IMR-90 (cell line): ENCODE measurements at regions not wholly inside any gene's neighbourhood (a gene's known extent, or its start where the extent isn't known, plus 50 kb on each side); places are given as distances from the start of the nearest gene placed in this dataset.
A peak's percentile ranks its signal among the peaks of the same experiment; 100 is the strongest.

ENCODE experiments used
- ATAC-seq: fragments of 200-7000 bp; cut with Tn5 transposase; 2 replicates; pipeline ENCODE4 v1.9.1; 2020; ENCODE audit warnings: low read depth, mild to moderate bottlenecking, moderate library complexity
- BruUV-seq: library from RNA; stranded (reverse); fragments of 400-500 nt; replicated peaks from 2 replicates; lab custom pipeline; 2021; lab: Mats Ljungman, UMichigan
- CTCF ChIA-PET: fragments of 300-600 bp; formaldehyde crosslinking; extraction: SDS; loops from one replicate; lab custom pipeline; 2021; ENCODE audit warnings: antibody characterized with exemption; lab: Yijun Ruan, JAX
- POLR2A ChIA-PET: fragments of 300-600 bp; sonication (Branson Sonifier 250); formaldehyde crosslinking; loops from one replicate; lab custom pipeline; 2022; ENCODE audit warnings: antibody characterized with exemption; ENCODE audit not compliant: unreplicated experiment; lab: Charles Lee
- DNase-seq: peaks from one replicate; pipeline ENCODE4 v3.0.0; 2013
- H2AFZ ChIP-seq: replicated peaks from 2 replicates; pipeline ENCODE3; 2013; ENCODE audit warnings: low read length, mild to moderate bottlenecking; ENCODE audit not compliant: poor library complexity
- H2AK5ac ChIP-seq: 2 replicates; pipeline ENCODE4 v1.6.1; 2013; ENCODE audit warnings: low read depth, low read length, inconsistent platforms
- H2AK9ac ChIP-seq: replicated peaks from 2 replicates; pipeline ENCODE3; 2013; ENCODE audit warnings: mild to moderate bottlenecking, low read depth, low read length, moderate library complexity; ENCODE audit not compliant: poor library complexity
- H2BK120ac ChIP-seq: 2 replicates; pipeline ENCODE4 v1.6.1; 2013; ENCODE audit warnings: low read depth, low read length, inconsistent platforms
- H2BK15ac ChIP-seq: 3 replicates; pipeline ENCODE4 v1.6.1; 2013; ENCODE audit warnings: low read depth, low read length, inconsistent platforms
- H2BK20ac ChIP-seq: 2 replicates; pipeline ENCODE4 v1.6.1; 2013; ENCODE audit warnings: low read depth, mild to moderate bottlenecking, inconsistent platforms, low read length, moderate library complexity
- H2BK5ac ChIP-seq: 2 replicates; pipeline ENCODE4 v1.6.1; 2013; ENCODE audit warnings: mild to moderate bottlenecking, low read depth, low read length, inconsistent platforms; ENCODE audit not compliant: poor library complexity, severe bottlenecking
- H3K14ac ChIP-seq: replicated peaks from 2 replicates; pipeline ENCODE4 v1.6.1; 2013; ENCODE audit warnings: low read depth, low read length, inconsistent platforms
- H3K18ac ChIP-seq: 2 replicates; pipeline ENCODE4 v1.6.1; 2013; ENCODE audit warnings: low read depth, low read length, control low read depth
- H3K23ac ChIP-seq: 2 replicates; pipeline ENCODE4 v1.6.1; 2013; ENCODE audit warnings: low read depth, low read length, inconsistent platforms
- H3K27ac ChIP-seq: 2 replicates; pipeline ENCODE4 v1.5.1; 2013; ENCODE audit warnings: mild to moderate bottlenecking, control low read depth, low read length; ENCODE audit not compliant: insufficient read depth
- H3K27me3 ChIP-seq: 2 replicates; pipeline ENCODE4 v1.6.1; 2013; ENCODE audit warnings: low read length; ENCODE audit not compliant: control insufficient read depth, insufficient read depth
- H3K36me3 ChIP-seq: 2 replicates; pipeline ENCODE4 v1.6.1; 2013; ENCODE audit warnings: low read length, mixed read lengths; ENCODE audit not compliant: control insufficient read depth, insufficient read depth
- H3K4ac ChIP-seq: 2 replicates; pipeline ENCODE4 v1.6.1; 2013; ENCODE audit warnings: low read depth, low read length, inconsistent platforms
- H3K4me1 ChIP-seq: 2 replicates; pipeline ENCODE4 v1.6.1; 2013; ENCODE audit warnings: low read length, mixed read lengths; ENCODE audit not compliant: control insufficient read depth, insufficient read depth
- H3K4me2 ChIP-seq: 2 replicates; pipeline ENCODE4 v1.6.1; 2013; ENCODE audit warnings: low read depth, mild to moderate bottlenecking, control low read depth, low read length, moderate library complexity
- H3K4me3 ChIP-seq: 2 replicates; pipeline ENCODE4 v1.5.1; 2013; ENCODE audit warnings: low read depth, mild to moderate bottlenecking, control low read depth, low read length, moderate library complexity; ENCODE audit not compliant: insufficient read depth
- H3K56ac ChIP-seq: 2 replicates; pipeline ENCODE4 v1.6.1; 2013; ENCODE audit warnings: low read length, inconsistent platforms; ENCODE audit not compliant: insufficient read depth; ENCODE audit errors: extremely low read depth
- H3K79me1 ChIP-seq, 2 experiments: 2 replicates each; pipeline ENCODE4 v1.6.1; 2013; ENCODE audit warnings: low read length in 2 of 2, inconsistent platforms in 1 of 2, low read depth in 1 of 2
- H3K9ac ChIP-seq: 2 replicates; pipeline ENCODE4 v1.6.1; 2013; ENCODE audit warnings: low read depth, low read length, control low read depth
- H3K9me1 ChIP-seq: 2 replicates; pipeline ENCODE4 v1.6.1; 2013; ENCODE audit warnings: low read length, inconsistent platforms; ENCODE audit not compliant: insufficient read depth
- H3K9me3 ChIP-seq: 2 replicates; pipeline ENCODE4 v1.6.1; 2013; ENCODE audit warnings: low read length; ENCODE audit not compliant: control insufficient read depth, insufficient read depth
- H4K20me1 ChIP-seq: 2 replicates; pipeline ENCODE4 v1.6.1; 2013; ENCODE audit warnings: low read length, inconsistent platforms; ENCODE audit not compliant: insufficient read depth
- H4K5ac ChIP-seq: 2 replicates; pipeline ENCODE4 v1.6.1; 2013; ENCODE audit warnings: mild to moderate bottlenecking, low read depth, low read length, control low read depth
- H4K8ac ChIP-seq, 2 experiments: 2 replicates each; pipeline ENCODE4 v1.6.1; 2013; ENCODE audit warnings: low read depth in 2 of 2, low read length in 2 of 2, control low read depth in 1 of 2, inconsistent platforms in 1 of 2
- H4K91ac ChIP-seq: 2 replicates; pipeline ENCODE4 v1.6.1; 2013; ENCODE audit warnings: low read depth, low read length, inconsistent platforms; ENCODE audit not compliant: insufficient read depth
- BHLHE40 ChIP-seq: fragments of 150-350 bp; IDR thresholded peaks from 2 replicates; pipeline ENCODE4 v1.6.1; 2016; ENCODE audit warnings: mild to moderate bottlenecking, low read depth, low read length
- CEBPB ChIP-seq: IDR thresholded peaks from 2 replicates; pipeline ENCODE4 v1.6.1; 2012; ENCODE audit warnings: low read depth, low read length, improper control_type of control experiment
- CHD1 ChIP-seq: IDR thresholded peaks from 2 replicates; pipeline ENCODE4 v1.6.1; 2012; ENCODE audit warnings: low read depth, low read length, improper control_type of control experiment
- CTCF ChIP-seq: conservative IDR thresholded peaks from 2 replicates; pipeline ENCODE4 v1.5.1; 2012; ENCODE audit warnings: mild to moderate bottlenecking, low read depth, low read length, improper control_type of control experiment
- FOS ChIP-seq: fragments of 150-350 bp; IDR thresholded peaks from 2 replicates; pipeline ENCODE4 v1.6.1; 2016; ENCODE audit warnings: low read depth, low read length
- MAFK ChIP-seq: IDR thresholded peaks from 2 replicates; pipeline ENCODE4 v1.6.1; 2012; ENCODE audit warnings: low read depth, low read length, improper control_type of control experiment
- MAZ ChIP-seq: IDR thresholded peaks from 2 replicates; pipeline ENCODE4 v1.6.1; 2012; ENCODE audit warnings: low read depth, mild to moderate bottlenecking, low read length, improper control_type of control experiment, moderate library complexity, borderline replicate concordance
- MXI1 ChIP-seq: IDR thresholded peaks from 2 replicates; pipeline ENCODE4 v1.6.1; 2012; ENCODE audit warnings: low read depth, mild to moderate bottlenecking, low read length, moderate library complexity, borderline replicate concordance
- NFE2L2 ChIP-seq: fragments of 150-350 bp; IDR thresholded peaks from 2 replicates; pipeline ENCODE4 v1.6.1; 2016; ENCODE audit warnings: low read depth, mild to moderate bottlenecking, low read length
- POLR2A ChIP-seq: IDR thresholded peaks from 2 replicates; pipeline ENCODE4 v1.6.1; 2012; ENCODE audit warnings: mild to moderate bottlenecking, low read depth, low read length
- RAD21 ChIP-seq: IDR thresholded peaks from 2 replicates; pipeline ENCODE4 v1.6.1; 2012; ENCODE audit warnings: low read length, improper control_type of control experiment
- RCOR1 ChIP-seq: IDR thresholded peaks from 2 replicates; pipeline ENCODE4 v1.6.1; 2012; ENCODE audit warnings: mild to moderate bottlenecking, low read length, improper control_type of control experiment; ENCODE audit not compliant: insufficient replicate concordance
- RFX5 ChIP-seq: IDR thresholded peaks from 2 replicates; pipeline ENCODE4 v1.8.0; 2012; ENCODE audit warnings: low read depth, mild to moderate bottlenecking, low read length, moderate library complexity
- SMC3 ChIP-seq: fragments of 150-350 bp; IDR thresholded peaks from 2 replicates; pipeline ENCODE4 v1.6.1; 2016; ENCODE audit warnings: low read depth, mild to moderate bottlenecking, antibody characterized with exemption, low read length, moderate library complexity
- WGBS, 2 experiments: methylation state at CpG; one replicate each; pipeline versions ENCODE4 v1.1.5 to v1.1.7; 2013; ENCODE audit warnings: missing lambda C conversion rate in 2 of 2; ENCODE audit not compliant: insufficient read length in 1 of 2; ENCODE audit errors: extremely low coverage in 2 of 2; 5-methylcytosine and 5-hydroxymethylcytosine counted together
- dilution Hi-C: fragments of 300-500 bp; cut with HindIII; formaldehyde crosslinking; loops from one replicate; pipeline ENCODE4 v1.14.3; 2018; ENCODE audit warnings: low sequenced_read_pairs; ENCODE audit not compliant: unreplicated experiment
- in situ Hi-C: fragments of 300-500 bp; cut with MboI; formaldehyde crosslinking; loops from 3 replicates; pipeline ENCODE4 v1.14.3; 2019; ENCODE audit warnings: low sequenced_read_pairs, inconsistent platforms, mixed read lengths
- intact Hi-C: fragments of 100-400 bp; cut with micrococcal nuclease; formaldehyde crosslinking; loops from 2 replicates; pipeline ENCODE4 v1.10.0; 2022
- TF ChIP-seq, protein P1 (sequence below): fragments of 150-350 bp; IDR thresholded peaks from 2 replicates; pipeline ENCODE4 v1.6.1; 2017; ENCODE audit warnings: mild to moderate bottlenecking, antibody characterized with exemption, low read length, low read depth
- TF ChIP-seq, protein P2 (sequence below): fragments of 150-350 bp; IDR thresholded peaks from 2 replicates; pipeline ENCODE4 v1.6.1; 2016; ENCODE audit warnings: low read depth, mild to moderate bottlenecking, low read length, moderate library complexity, borderline replicate concordance

DNA sequence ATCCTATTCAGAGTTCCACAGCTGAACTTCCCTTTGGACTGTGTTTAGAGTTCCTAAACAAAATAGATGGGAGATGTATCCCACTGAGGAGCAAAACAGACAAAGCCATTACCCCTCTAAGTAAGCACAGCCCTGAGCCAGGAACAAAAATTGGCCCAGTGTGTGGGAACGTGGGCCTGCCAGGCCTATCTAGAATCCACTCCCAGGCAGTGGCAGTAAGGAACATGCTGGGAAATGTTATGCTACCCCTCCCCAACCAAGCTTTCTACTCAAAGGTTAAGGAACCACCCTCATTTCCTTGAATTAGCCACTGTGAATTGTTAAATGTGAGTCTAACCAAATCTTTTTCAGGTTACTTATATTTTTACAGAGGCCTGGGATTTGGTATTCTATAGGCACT is 405.1 kb upstream of the PTGER4 start:
- Histone ChIP-seq H3K4me1 (peaks cover 8% of the 10 kb centered on the region; the same call in 1 of the 2 replicates), H3K4ac (peak overlapping the region; percentile 42), H4K91ac (peak overlapping the region; percentile 48; the same call in 1 of the 2 replicates), H3K9me1 (peaks cover 8% of the 10 kb centered on the region; the same call in 1 of the 2 replicates), H2BK20ac (peak overlapping the region; percentile 66), H3K56ac (no peak overlapping the region), H3K4me2 (no peak overlapping the region), H3K79me1 (no peaks in the 10 kb centered on the region), H3K23ac (0 out of 2 replicates have a peak overlapping the region, but pooled peaks have one; percentile 0), H3K4me3 (no peak overlapping the region), H4K5ac (peak overlapping the region; percentile 32; the same call in 1 of the 2 replicates), H2BK5ac (peak overlapping the region; percentile 17), H3K9ac (no peak overlapping the region), H3K18ac (peak overlapping the region; percentile 77; the same call in 1 of the 2 replicates), H2AK5ac (no peak overlapping the region), H2BK15ac (0 out of 3 replicates have a peak overlapping the region, but pooled peaks have one; percentile 49), H3K14ac (peak overlapping the region; percentile 58), H2BK120ac (peak overlapping the region; percentile 80), H2AK9ac (no peak overlapping the region), H3K9me3 (no peaks in the 10 kb centered on the region), H3K36me3 (no peaks in the 10 kb centered on the region), H4K20me1 (no peaks in the 10 kb centered on the region), H4K8ac (peak overlapping the region in 1 of 2 experiments; percentile 37; a peak in 2 of 4 replicates), H2AFZ (no peak overlapping the region), H3K27me3 (no peaks in the 10 kb centered on the region), H3K27ac (no peak overlapping the region)
- DNase-seq (no peak), ATAC-seq (no peak)
- in situ Hi-C loops (no loop called here), intact Hi-C loops (no loop called here), dilution Hi-C loops (no loop called here)
- no TSS peak for BruUV-seq
- CTCF ChIA-PET, result interaction anchor here (0.6 kb wide), 1 partner anchor 403 kb away, joined by 3 read pairs; no protein-coding TSS in a partner anchor
- TF ChIP-seq CEBPB (no peak), BHLHE40 (no peak), POLR2A (no peak), MAFK (no peak), CHD1 (no peak), RCOR1 (no peak), FOS (no peak), NFE2L2 (no peak), MAZ (no peak), RAD21 (no peak), RFX5 (no peak), MXI1 (no peak), SMC3 (no peak), CTCF (no peak)
- TF ChIP-seq, protein P1, sequence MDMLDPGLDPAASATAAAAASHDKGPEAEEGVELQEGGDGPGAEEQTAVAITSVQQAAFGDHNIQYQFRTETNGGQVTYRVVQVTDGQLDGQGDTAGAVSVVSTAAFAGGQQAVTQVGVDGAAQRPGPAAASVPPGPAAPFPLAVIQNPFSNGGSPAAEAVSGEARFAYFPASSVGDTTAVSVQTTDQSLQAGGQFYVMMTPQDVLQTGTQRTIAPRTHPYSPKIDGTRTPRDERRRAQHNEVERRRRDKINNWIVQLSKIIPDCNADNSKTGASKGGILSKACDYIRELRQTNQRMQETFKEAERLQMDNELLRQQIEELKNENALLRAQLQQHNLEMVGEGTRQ, result no peak
- TF ChIP-seq, protein P2, sequence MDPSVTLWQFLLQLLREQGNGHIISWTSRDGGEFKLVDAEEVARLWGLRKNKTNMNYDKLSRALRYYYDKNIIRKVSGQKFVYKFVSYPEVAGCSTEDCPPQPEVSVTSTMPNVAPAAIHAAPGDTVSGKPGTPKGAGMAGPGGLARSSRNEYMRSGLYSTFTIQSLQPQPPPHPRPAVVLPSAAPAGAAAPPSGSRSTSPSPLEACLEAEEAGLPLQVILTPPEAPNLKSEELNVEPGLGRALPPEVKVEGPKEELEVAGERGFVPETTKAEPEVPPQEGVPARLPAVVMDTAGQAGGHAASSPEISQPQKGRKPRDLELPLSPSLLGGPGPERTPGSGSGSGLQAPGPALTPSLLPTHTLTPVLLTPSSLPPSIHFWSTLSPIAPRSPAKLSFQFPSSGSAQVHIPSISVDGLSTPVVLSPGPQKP, result no peak
- POLR2A ChIA-PET, result no interaction called here
- WGBS, 2 experiments, result no CpG with 5 or more reads among the region's 1 CpG
